ENCODE measurements at regions not wholly inside any gene's neighbourhood (a gene's known extent, or its start where the extent isn't known, plus 50 kb on each side); places are given as distances from the start of the nearest gene placed in this dataset.
A peak's percentile ranks its signal among the peaks of the same experiment; 100 is the strongest.

GRCh38 chr12:124388038-124388671 lies 93.3 kb downstream of the RFLNA start:
- peak overlapping the region; percentile 66 for H3K4me3 ChIP-seq (replicated peaks; ENCODE audit: low read depth, low read length)
- no peak for DNase-seq (ENCODE audit: low read depth)

DNA sequence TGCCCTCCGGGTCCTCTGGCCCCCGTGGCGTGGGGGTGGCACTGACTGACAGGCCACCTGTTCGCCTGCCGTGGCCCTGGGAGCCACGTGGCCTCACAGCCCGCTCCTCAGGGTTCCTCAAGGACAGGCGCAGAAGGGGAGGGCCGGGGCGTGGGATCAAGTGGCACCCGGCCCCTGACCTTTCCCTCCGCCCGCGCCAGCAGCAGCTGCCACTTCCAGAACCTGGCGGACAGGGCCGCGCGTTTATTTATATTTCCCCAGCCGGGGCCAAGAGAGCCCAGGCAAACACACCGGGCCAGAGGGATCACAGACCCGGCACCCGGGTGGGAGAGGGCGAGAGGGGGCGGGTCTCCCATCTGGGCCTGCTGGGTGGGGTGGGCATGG lies 92.6 kb downstream of the RFLNA start:
- peak overlapping the region; percentile 66 for H3K4me3 ChIP-seq (replicated peaks; ENCODE audit: low read depth, low read length)
- no peak for DNase-seq (ENCODE audit: low read depth)

More at GRCh38 chr12:124388038-124388671, 93.3 kb downstream of the RFLNA start:
- TF ChIP-seq, protein P1, sequence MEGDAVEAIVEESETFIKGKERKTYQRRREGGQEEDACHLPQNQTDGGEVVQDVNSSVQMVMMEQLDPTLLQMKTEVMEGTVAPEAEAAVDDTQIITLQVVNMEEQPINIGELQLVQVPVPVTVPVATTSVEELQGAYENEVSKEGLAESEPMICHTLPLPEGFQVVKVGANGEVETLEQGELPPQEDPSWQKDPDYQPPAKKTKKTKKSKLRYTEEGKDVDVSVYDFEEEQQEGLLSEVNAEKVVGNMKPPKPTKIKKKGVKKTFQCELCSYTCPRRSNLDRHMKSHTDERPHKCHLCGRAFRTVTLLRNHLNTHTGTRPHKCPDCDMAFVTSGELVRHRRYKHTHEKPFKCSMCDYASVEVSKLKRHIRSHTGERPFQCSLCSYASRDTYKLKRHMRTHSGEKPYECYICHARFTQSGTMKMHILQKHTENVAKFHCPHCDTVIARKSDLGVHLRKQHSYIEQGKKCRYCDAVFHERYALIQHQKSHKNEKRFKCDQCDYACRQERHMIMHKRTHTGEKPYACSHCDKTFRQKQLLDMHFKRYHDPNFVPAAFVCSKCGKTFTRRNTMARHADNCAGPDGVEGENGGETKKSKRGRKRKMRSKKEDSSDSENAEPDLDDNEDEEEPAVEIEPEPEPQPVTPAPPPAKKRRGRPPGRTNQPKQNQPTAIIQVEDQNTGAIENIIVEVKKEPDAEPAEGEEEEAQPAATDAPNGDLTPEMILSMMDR (IDR thresholded peaks at IDR 0.05; ENCODE audit: low read length, missing control alignments): no peak

GRCh38 chr12:124386661-124387527 lies 92.0 kb downstream of the RFLNA start:
- TF ChIP-seq, protein P1 (IDR thresholded peaks at IDR 0.05; ENCODE audit: low read length, missing control alignments): no peak
- no peak for DNase-seq (ENCODE audit: low read depth)
- H3K4me3 ChIP-seq (replicated peaks; ENCODE audit: low read depth, low read length): peak overlapping the region; percentile 66

More for the DNA sequence above, 92.6 kb downstream of the RFLNA start:
- TF ChIP-seq, protein P1 (IDR thresholded peaks at IDR 0.05; ENCODE audit: low read length, missing control alignments): no peak

DNA sequence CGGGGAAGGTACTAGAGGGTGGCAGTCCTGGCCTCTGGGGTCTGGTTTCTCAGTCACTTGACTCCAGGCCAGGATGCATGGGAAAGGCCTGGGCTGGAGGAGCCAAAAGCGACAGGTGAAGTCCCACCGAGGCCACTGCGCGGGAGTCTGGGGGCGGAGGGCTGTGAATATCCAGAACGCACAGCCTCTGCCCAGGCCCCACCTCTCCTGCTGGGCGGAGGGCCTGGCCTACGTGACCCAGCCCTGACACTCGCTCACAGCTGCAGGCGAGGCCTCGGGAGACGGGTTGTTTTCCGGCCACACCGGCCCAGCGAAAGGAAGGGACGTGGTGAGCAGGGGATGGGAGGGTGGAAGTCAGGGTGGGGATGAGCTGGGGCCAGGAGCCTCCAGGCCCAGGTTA lies 91.2 kb downstream of the RFLNA start:
- TF ChIP-seq, protein P1 (IDR thresholded peaks at IDR 0.05; ENCODE audit: low read length, missing control alignments): no peak
- peak overlapping the region; percentile 29 for H3K4me3 ChIP-seq (replicated peaks; ENCODE audit: low read depth, low read length)
- no peak for DNase-seq (ENCODE audit: low read depth)

- peak; percentile 74 for DNase-seq (ENCODE audit: low read depth)
- no peak overlapping the region for H3K4me3 ChIP-seq (replicated peaks; ENCODE audit: low read depth, low read length)
- TF ChIP-seq, protein P1 (IDR thresholded peaks at IDR 0.05; ENCODE audit: low read length, missing control alignments): no peak
Observed at GRCh38 chr12:124385219-124385969, 90.5 kb downstream of the RFLNA start.

DNA sequence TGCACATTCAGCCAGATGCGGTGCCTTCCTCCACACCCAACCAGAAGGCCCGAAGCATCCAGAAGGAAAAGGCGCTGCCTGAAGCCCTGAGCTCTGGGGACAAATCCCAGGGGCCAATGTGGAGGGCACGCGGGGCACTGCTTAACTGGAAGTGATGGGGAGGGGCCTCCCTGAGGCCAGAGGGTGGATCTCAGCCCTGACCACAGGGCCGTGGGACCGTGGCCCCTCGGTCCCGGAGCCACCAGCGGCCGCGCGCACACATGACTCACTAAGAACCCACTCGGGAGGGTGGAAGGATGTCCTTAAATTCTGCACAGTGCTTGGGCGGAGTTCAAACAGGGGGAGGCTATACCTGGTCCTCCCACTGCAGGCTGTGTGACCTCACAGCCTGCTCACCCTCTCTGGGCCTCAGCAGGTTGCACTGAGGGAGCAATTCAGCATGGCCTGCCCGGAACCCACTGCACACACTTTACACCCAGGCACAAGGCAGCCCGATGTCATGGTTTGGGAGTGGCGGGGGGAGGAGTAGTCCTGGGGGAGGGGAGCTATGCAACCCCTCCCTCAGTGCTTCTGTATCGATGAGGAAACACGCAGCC lies 89.5 kb downstream of the RFLNA start:
- H3K4me3 ChIP-seq (replicated peaks; ENCODE audit: low read depth, low read length): no peak overlapping the region
- DNase-seq (ENCODE audit: low read depth): no peak
- TF ChIP-seq, protein P1 (IDR thresholded peaks at IDR 0.05; ENCODE audit: low read length, missing control alignments): no peak

Data from fibroblast of pulmonary artery (primary cell).